GM18505 (cell line): ENCODE measurements at regions not wholly inside any gene's neighbourhood (a gene's known extent, or its start where the extent isn't known, plus 50 kb on each side); places are given as distances from the start of the nearest gene placed in this dataset.
"Not testable (repeated sequence)": the region's sequence is repeated elsewhere in the genome, so short reads cannot be mapped to it uniquely, and the experiment has no call there.

Source experiments
- ATAC-seq: cut with Tn5 transposase; IDR thresholded peaks from one replicate; pipeline ENCODE4 v1.9.1; 2021; ENCODE audit not compliant: unreplicated experiment
- POLR2A ChIP-seq: IDR thresholded peaks from 4 replicates; pipeline ENCODE4 v1.6.1; 2011; ENCODE audit warnings: borderline replicate concordance; ENCODE audit not compliant: insufficient read depth, insufficient read length; ENCODE audit errors: extremely low read depth

DNA sequence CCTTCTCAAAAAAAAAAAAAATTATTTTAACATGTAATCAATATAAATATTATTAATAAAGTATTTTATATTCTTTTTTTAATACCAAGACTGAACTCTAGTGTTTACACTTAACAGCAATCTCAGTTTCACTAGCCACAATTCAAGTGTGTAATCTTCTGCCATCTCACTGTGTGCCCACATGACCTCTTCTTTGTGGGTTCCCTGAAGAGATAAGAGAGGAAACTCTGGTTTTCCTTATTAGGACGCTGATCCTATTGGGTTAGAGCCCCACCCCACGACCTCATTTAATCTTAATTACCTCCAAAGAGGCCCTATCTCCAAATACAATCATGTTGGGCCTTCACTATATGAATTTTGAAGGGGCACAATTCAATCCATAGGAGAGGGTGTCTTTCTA is 177.6 kb downstream of the STK31 start:
- no peak for ATAC-seq
- TF ChIP-seq POLR2A, result no peak

DNA sequence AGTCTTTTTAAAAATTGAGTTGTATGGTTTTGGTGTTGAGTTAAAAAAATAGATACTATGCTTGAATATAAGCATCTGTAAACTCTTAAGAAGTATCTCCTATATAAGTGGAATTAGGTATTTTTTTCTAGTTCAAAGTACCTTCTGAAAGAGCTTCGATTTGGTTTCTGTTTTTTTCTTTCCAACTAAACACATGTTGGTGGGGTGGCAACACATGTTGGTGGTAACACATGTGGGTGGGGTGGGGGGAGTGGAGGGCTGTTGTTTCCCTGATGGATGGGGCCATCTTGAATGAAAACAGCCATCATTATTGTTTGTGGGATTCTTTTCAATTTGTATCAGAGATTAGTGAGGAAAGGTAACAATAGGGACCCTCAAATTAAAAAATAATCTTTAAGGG is 178.9 kb downstream of the STK31 start:
- no peak for TF ChIP-seq POLR2A
- no peak for ATAC-seq

DNA sequence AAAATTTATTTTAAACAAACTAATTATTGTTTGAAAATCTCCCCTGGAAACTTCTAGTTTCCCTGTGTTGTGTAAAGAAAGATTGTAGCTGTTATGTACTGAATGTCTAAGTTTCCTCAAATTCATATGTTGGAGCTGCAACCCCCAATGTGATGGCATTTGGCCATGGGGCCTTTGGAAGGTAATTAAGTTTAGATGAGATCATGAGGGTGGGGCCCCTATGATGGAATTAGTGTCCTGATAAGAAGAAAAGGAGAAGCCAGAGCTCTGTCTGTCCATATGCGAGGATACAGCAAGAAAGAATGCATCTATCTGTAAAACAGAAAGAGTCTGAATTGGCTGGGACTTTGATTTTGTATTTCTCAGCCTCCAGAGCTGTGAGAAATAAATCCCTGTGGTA is 179.5 kb downstream of the STK31 start:
- no peak for TF ChIP-seq POLR2A
- no peak for ATAC-seq

DNA sequence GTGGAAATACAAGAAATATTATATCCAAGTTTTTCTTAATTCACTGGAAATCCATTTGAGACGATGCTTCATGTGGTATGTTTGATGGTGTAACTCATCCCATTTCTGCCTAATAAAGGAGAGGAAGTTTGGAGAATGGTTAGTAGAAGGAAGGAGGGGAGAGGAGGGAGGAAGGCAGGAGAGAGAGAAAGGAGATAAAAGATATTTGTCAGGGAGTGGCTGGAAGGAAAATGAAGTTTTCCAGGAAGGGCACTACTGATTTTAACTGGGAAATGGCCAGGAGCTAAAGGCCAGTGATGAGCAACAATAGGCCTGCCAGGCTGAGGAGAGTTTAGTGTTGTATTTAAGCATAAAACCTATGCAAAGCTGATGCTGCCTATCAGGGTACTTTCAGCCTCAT is 182.0 kb downstream of the STK31 start:
- TF ChIP-seq POLR2A, result no peak
- no peak for ATAC-seq

DNA sequence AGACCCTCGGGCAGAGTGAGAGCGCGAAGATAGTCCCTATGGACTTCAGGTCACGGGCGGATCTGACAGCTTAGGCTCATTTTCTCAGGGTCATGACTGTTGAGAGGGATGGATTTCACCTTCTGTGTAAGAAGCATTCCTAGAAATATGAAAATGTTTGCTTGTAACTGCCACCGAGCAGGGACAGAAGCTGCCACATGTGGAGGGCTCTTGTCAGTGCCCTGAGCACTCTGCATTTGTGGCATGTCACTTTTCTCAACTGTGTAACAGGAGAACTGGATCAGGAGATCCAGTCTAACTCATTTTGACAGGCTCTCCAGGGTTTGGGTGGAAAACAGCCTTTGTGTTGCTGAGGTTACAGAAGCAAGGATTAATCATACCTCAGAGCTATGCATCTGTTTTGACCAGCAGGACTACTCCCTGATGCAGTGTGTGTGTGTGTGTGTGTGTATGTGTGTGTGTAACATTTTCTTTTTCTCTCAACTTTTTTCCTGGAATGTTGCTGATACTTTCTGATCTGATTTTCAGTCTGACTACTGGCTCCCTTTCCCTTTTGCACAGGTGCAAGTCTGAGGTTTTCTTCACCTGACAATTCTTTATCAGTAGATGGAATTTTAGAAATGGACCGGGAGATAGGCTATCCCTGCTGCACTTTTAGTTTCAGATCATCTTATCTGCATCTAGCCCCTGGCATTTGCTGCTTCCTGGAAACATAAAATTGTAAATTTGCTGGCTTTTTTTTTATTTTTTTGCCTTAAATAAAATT is 183.3 kb downstream of the STK31 start:
- no peak for ATAC-seq

DNA sequence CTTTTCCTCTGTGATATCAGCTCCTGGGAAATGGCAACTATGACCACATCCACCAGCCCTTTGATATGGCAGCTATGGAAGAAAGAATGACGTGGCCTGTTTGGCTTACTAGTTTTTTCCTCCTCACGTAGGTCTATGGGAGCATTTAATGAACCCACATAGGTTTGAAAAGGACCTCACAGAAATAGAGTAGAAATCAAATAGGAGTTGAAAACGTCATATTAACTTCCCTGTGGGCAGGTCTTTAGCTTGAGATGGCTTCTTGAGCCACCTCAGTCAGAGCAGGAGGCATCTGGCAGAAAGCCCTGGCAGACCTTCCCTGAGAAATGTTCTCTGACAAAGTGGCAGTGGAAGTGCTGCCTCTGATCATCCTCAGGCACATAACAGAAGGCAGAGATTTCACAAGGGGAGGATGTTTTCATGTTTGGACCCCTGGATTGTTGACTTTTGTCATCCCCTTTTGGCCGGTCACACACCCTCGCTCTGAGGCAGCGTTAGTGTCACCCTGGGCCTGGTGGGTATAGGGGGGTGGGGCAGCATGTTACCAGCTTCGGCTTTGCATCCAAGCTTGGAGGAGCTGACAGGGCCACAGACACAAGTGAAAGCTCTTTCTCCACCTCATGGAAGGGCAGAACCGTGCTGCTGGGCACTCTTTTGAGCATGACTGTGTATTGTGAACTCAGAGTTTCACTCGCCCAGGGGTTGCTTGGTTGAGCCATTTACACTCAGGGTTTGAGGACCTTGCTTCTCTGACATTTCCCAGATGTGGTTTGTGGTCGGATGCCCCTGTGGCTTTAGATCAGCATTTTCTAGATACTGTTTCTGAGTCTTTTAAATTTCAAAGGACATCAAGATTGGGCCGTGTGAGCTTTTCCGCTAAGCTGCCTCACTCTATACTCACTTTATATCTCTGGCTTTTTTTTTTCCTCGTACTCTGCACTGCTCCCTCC is 184.2 kb downstream of the STK31 start:
- TF ChIP-seq POLR2A, result no peak
- ATAC-seq, result no peak

More for the DNA sequence above, 183.3 kb downstream of the STK31 start:
- TF ChIP-seq POLR2A, result no peak

DNA sequence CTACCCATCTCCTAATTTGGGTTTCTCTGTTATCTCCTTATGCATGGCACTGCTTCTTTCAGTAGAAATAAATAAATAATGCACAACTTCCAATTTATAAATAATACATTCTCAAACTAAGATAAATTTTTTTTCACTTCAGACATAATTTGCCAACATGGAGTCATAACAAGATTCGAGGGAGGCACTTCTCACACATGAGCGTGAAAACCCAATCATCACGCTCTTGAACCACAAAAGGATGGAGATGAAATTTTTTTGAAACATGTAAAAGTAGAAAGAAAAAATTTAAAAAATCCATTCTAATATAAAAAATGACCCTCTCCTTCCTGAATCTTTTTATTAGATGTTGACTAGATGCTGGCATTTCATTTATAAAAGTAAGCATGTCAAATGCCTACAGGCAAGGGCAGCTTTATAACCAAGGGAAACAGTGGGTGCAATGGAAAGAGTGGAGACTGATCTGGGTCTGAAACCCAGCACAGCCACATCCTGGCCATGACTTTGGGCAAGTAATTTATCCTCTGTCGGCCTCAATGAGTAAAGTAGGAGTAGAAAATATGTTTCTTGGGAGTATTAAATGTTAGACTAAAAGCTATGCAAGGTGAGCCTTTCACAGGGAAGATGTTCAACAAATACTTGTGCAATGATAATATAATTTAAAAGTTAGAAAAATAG is 185.0 kb downstream of the STK31 start:
- no peak for TF ChIP-seq POLR2A
- ATAC-seq, result no peak

DNA sequence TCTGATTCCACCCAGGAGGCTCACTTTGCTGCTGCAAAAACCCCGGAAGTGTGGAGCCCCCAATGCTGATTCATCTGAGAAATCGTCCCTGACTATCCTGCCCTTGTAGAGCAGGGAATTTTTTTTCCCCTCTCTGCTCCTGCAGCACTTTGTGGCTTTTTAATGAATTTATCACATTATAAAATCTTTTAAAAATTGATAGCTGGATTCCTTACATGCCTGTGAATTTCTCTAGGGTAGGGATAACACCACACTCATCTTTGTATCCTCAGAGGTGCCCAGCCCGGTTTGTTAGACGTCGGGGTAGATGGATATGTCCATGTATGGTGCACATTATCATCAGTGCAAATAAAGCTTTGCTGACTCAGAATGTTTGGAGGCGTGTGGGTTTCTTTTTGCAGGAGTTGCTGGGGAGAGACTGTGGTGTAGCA is 185.7 kb downstream of the STK31 start:
- ATAC-seq, result no peak
- no peak for TF ChIP-seq POLR2A

DNA sequence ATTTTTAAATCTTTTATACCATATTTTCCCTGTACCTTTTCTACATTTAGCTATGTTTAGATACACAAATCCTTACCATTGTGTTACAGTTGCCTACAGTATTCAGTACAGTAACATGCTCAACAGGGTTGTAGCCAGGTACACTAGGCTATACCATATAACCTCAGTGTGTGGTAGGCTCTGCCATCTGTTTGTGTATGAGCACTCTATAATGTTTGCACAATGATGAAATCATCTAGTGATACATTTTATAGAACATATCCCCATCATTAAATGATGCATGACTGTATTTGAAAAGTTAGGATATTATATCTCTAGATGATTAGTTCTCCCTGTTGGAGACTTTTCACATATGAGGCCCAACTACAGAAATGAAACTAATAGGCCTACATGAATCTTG is 188.6 kb downstream of the STK31 start:
- ATAC-seq, result no peak
- TF ChIP-seq POLR2A, result no peak

DNA sequence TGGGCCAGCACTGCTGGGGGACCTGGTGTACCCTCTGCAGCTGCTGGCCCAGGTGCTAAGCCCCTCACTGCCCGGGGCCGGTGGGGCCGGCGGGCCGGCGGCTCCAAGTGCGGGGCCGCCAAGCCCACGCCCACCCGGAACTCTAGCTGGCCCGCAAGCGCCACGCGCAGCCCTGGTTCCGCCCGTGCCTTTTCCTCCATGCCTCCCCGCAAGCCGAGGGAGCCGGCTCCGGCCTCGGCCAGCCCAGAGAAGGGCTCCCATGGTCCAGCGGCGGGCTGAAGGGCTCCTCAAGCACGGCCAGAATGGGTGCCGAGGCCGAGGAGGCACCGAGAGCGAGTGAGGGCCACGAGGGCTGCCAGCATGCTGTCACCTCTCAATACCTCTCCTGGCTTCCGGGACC is 194.9 kb downstream of the STK31 start:
- ATAC-seq, result not testable (repeated sequence)

DNA sequence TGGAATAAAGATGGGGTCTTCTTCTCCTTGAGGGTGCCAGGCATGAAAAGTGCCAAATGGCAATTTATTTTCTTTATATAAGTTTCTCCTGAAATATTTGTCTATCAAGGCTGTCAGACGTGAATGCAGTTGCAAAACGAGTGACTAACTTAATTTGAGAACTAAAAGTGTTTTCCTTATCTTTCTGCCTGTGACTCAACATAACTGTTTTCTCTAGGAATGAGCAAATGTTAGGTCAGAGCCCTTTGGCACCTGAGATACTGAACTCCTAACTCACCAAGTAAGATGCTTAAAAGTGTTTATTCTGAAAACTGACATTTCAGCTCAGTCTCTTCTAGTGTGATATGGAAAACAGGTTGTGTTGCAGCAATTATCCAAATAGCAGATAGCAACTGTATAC is 197.0 kb downstream of the STK31 start:
- ATAC-seq, result no peak
- no peak for TF ChIP-seq POLR2A

DNA sequence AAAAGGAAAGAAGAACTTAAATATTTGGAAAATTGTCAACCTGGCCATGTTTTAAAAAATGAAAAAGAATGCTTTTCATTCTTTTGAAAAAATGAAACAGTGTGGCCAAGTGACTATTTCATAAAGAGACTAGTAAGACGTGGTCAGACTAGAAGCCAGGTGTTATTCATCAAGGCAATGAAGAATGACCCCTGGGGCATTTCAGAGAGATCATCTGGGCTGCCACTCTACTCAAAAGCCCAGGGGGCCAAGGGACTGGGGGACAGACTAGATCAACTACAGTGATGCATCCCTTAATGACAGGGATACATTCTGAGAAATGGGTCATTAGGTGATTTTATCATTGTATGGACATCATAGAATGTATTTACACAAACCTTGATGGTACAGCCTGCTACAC is 199.4 kb downstream of the STK31 start:
- TF ChIP-seq POLR2A, result no peak
- no peak for ATAC-seq

DNA sequence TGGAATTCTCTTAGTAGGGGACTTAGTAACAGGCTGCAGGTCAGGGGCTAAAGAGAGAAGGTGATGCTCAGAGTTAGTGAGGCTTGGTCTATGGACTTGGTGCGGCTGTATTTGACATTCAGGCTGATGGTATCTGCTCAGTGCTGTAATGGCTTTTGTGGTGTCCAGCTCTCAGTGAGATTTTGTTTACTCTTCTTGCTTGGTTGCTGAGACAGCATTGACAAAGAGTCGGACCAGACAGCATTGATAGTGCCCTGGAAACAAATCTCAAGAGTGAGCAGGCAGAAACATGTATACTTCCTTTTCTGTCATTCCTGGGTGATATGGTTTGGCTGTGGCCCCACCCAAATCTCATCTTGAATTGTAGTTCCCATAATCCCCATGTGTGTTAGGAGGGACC is 202.0 kb downstream of the STK31 start:
- no peak for TF ChIP-seq POLR2A
- ATAC-seq, result no peak

DNA sequence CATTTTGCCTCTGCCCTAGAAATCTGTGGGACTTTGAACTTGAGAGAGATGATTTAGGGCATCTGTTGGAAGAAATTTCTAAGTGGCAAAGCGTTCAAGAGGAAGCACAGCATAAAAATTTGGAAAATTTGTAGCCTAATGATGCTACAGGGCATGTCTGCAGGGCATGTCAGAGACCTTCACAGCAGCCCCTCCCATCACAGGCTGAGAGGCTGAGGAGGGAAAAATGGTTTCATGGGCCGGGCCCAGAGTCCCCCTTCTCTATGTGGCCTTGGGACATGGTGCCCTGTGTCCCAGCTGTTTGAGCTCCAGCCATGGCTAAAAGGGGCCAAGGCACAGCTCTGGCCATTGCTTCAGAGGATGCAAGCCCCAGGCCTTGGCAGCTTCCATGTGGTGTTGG is 203.0 kb downstream of the STK31 start:
- no peak for TF ChIP-seq POLR2A
- ATAC-seq, result no peak

DNA sequence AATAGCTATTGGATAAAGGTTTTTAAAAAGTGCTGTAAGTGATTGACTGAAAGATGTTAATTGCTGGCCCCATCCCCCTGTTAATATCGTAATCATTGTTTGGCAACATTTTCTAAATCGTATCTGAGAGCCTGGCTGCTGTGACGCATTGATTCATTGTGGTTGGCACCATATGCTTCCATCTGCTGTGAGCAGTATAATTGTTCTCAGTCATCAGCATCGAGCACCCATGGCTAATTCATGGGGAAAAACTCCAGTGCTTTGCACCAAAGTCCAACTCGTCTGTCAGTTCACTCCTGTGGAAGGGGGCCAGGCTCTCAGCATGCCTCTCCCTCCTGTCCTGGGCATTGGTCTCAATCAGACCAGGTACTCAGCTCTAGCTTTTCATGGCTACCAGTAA is 205.2 kb downstream of the STK31 start:
- ATAC-seq, result no peak
- TF ChIP-seq POLR2A, result no peak
